Mesothelial cell of epicardium (in vitro differentiated cells): ENCODE measurements at regions not wholly inside any gene's neighbourhood (a gene's known extent, or its start where the extent isn't known, plus 50 kb on each side); places are given as distances from the start of the nearest gene placed in this dataset.

Experiments used
- DNase-seq, 2 experiments: peaks; one replicate each; pipeline ENCODE4 v3.0.0; 2021; ENCODE audit warnings: low spot score in 2 of 2; ENCODE audit not compliant: unreplicated experiment in 2 of 2
- H3K27ac Mint-ChIP-seq: 2 replicates; pipeline ENCODE4 v1.8.0; 2021; ENCODE audit warnings: mixed read lengths
- H3K27me3 Mint-ChIP-seq: 2 replicates; pipeline ENCODE4 v1.8.0; 2021; ENCODE audit warnings: low read depth, mixed read lengths
- H3K36me3 Mint-ChIP-seq: 2 replicates; pipeline ENCODE4 v1.8.0; 2021; ENCODE audit warnings: mixed read lengths
- H3K4me1 Mint-ChIP-seq: 2 replicates; pipeline ENCODE4 v1.8.0; 2021; ENCODE audit warnings: mixed read lengths
- H3K4me3 Mint-ChIP-seq: 2 replicates; pipeline ENCODE4 v1.8.0; 2021; ENCODE audit warnings: mild to moderate bottlenecking, moderate library complexity, mixed read lengths
- H3K9me3 Mint-ChIP-seq: 2 replicates; pipeline ENCODE4 v1.8.0; 2021; ENCODE audit warnings: mixed read lengths
- TF ChIP-seq, protein P1 (sequence below): fragments of 200-600 bp; sonication (generic); IDR thresholded peaks from one replicate; pipeline ENCODE4 v1.5.0; 2021; ENCODE audit warnings: antibody characterized with exemption; ENCODE audit not compliant: unreplicated experiment

DNA sequence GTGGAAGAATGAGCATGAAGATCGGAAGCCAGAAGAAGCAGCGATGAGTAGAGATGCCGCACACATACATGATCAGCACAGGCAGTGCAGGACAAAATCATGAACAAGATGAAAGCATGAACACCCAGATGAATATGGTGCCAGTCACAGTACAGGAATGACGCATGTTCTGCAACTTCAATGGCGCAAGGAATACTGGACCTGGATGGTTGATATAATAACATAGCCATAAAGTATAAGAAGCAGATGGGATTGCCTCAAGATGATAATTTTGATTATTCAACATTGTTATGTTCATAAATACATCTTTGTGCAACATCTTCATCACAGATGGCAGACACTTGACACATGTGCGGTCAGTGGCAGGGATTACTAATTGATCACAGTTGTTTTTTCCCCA is 59.7 kb upstream of the SLCO3A1 start:
- Mint-ChIP-seq H3K4me1 (no peaks in the 10 kb centered on the region), H3K27ac (no peak overlapping the region), H3K9me3 (no peaks in the 10 kb centered on the region), H3K27me3 (peaks cover 31% of the 10 kb centered on the region), H3K36me3 (no peaks in the 10 kb centered on the region), H3K4me3 (no peak overlapping the region)
- no peak for DNase-seq
- TF ChIP-seq, protein P1, sequence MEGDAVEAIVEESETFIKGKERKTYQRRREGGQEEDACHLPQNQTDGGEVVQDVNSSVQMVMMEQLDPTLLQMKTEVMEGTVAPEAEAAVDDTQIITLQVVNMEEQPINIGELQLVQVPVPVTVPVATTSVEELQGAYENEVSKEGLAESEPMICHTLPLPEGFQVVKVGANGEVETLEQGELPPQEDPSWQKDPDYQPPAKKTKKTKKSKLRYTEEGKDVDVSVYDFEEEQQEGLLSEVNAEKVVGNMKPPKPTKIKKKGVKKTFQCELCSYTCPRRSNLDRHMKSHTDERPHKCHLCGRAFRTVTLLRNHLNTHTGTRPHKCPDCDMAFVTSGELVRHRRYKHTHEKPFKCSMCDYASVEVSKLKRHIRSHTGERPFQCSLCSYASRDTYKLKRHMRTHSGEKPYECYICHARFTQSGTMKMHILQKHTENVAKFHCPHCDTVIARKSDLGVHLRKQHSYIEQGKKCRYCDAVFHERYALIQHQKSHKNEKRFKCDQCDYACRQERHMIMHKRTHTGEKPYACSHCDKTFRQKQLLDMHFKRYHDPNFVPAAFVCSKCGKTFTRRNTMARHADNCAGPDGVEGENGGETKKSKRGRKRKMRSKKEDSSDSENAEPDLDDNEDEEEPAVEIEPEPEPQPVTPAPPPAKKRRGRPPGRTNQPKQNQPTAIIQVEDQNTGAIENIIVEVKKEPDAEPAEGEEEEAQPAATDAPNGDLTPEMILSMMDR = no peak

DNA sequence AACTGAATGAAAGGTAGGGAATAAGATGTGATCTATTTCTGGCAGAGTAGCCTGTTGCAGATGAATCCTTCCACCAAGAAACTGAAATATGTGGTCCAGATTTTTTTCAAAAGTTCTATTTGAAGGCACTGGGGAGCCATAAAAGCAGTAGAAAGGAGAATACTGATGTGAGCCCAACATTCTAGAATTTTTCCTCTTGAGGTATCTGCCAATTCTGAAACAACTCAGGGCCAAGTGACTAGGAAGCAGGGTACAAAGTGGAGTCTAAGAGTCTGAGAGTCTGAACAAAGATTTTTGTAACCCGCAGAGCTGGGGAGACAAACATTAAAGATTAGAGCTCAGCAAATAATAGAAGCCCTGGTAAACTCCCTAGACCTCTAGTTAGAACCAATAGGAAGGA is 58.3 kb upstream of the SLCO3A1 start:
- TF ChIP-seq, protein P1 = no peak
- H3K27me3 Mint-ChIP-seq = peaks cover 28% of the 10 kb centered on the region
- no peaks in the 10 kb centered on the region for H3K4me1 Mint-ChIP-seq
- H3K27ac Mint-ChIP-seq = no peak overlapping the region
- no peak for DNase-seq
- H3K4me3 Mint-ChIP-seq = no peak overlapping the region
- no peaks in the 10 kb centered on the region for H3K36me3 Mint-ChIP-seq
- H3K9me3 Mint-ChIP-seq = no peaks in the 10 kb centered on the region

DNA sequence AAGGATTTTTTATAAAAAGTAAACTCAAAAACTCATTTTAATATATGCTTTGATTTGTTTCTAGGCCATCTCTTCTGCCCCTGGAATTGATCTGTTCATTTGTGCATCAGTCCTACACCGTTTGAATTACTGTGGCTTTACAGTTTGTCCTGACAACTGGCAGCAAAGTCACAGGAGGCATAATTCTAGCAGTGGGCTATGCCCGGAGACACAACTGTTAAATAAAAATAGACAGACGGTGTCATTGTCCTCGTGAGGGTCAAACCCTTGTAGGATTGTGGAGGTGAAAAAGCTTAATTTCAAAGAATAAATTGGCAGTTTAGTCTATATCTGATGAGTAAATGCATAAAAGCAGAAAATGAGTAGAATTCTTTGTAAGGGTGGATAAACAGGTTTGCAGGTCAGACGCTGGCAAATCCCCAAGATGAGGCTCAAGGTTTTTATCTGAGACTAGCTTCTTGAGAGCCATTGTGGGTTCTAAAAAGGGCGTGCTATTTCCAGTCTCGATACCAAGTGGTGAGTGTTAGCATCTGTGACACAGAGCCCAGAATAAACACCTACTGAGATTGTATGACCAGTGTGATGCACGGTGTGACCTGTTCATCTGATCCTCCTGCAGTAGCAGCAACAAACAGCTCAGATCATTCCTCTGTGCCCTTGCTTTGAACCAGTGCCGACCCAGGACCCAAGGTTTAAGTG is 51.5 kb upstream of the SLCO3A1 start:
- Mint-ChIP-seq H3K27ac (no peak overlapping the region), H3K27me3 (peaks cover 59% of the 10 kb centered on the region), H3K4me1 (no peaks in the 10 kb centered on the region), H3K36me3 (no peaks in the 10 kb centered on the region), H3K4me3 (no peak overlapping the region), H3K9me3 (no peaks in the 10 kb centered on the region)
- no peak for DNase-seq
- TF ChIP-seq, protein P1 = no peak

DNA sequence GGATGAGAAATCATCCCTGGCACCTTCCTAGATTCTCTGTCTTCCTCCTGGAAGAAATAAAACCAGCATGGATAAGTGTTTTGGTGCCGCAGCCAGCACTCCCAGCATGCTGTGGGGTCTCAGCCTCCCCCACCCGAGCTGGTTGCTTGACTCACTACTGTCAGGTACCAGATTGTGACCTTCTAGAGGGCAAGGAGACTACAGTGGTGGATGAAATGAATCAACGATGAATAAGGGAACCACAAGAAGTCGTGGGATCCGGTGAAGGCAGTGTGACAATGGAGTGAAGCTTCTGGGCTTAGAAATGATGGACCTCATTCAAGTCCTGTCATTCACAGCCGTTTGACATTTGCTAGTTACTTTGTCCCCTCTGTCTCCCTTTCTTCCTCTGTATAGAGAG is 50.2 kb upstream of the SLCO3A1 start:
- Mint-ChIP-seq H3K9me3 (no peaks in the 10 kb centered on the region), H3K36me3 (no peaks in the 10 kb centered on the region), H3K4me3 (no peak overlapping the region), H3K4me1 (no peaks in the 10 kb centered on the region), H3K27ac (no peak overlapping the region), H3K27me3 (peaks cover 62% of the 10 kb centered on the region)
- DNase-seq = no peak
- TF ChIP-seq, protein P1 = no peak
